Smooth muscle cell (in vitro differentiated cells): ENCODE measurements at regions not wholly inside any gene's neighbourhood (a gene's known extent, or its start where the extent isn't known, plus 50 kb on each side); places are given as distances from the start of the nearest gene placed in this dataset.

Experiments
- DNase-seq: peaks from one replicate; lab custom pipeline; 2025; ENCODE audit not compliant: unreplicated experiment; lab: John Stamatoyannopoulos, UW
- H2AFZ ChIP-seq: fragments of 200-600 bp; sonication (generic); 2 replicates; pipeline ENCODE4 v1.6.0; 2016; ENCODE audit warnings: antibody characterized with exemption, low read depth, mild to moderate bottlenecking
- H3F3A ChIP-seq: fragments of 200-600 bp; sonication (generic); 2 replicates; pipeline ENCODE4 v1.6.0; 2017; ENCODE audit warnings: antibody characterized with exemption, low read depth
- H3K27ac ChIP-seq: fragments of 200-600 bp; sonication (generic); 2 replicates; pipeline ENCODE4 v1.5.1; 2016; ENCODE audit warnings: low read depth, mild to moderate bottlenecking
- H3K27me3 ChIP-seq: fragments of 200-600 bp; sonication (generic); 2 replicates; pipeline ENCODE4 v1.6.1; 2016; ENCODE audit warnings: low read depth, mild to moderate bottlenecking
- H3K36me3 ChIP-seq: fragments of 200-600 bp; sonication (generic); 2 replicates; pipeline ENCODE4 v1.5.1; 2016; ENCODE audit warnings: low read depth
- H3K4me1 ChIP-seq: fragments of 200-600 bp; sonication (generic); 2 replicates; pipeline ENCODE4 v1.5.1; 2016; ENCODE audit warnings: low read depth
- H3K4me2 ChIP-seq: fragments of 200-600 bp; sonication (generic); 2 replicates; pipeline ENCODE4 v1.6.0; 2016; ENCODE audit warnings: mild to moderate bottlenecking
- H3K4me3 ChIP-seq: fragments of 200-600 bp; sonication (generic); 2 replicates; pipeline ENCODE4 v1.5.1; 2016; ENCODE audit warnings: mild to moderate bottlenecking
- H3K79me2 ChIP-seq: fragments of 200-600 bp; sonication (generic); 2 replicates; pipeline ENCODE4 v1.6.0; 2016; ENCODE audit warnings: low read depth, mild to moderate bottlenecking
- H3K9ac ChIP-seq: fragments of 200-600 bp; sonication (generic); 2 replicates; pipeline ENCODE4 v1.6.0; 2016; ENCODE audit warnings: low read depth
- H3K9me3 ChIP-seq: fragments of 200-600 bp; sonication (generic); replicated peaks from 2 replicates; pipeline ENCODE4 v1.5.1; 2016; ENCODE audit warnings: low read depth
- H4K20me1 ChIP-seq: fragments of 200-600 bp; sonication (generic); 2 replicates; pipeline ENCODE4 v1.6.0; 2016; ENCODE audit warnings: low read depth
- CTCF ChIP-seq: fragments of 200-600 bp; sonication (generic); IDR thresholded peaks from 2 replicates; pipeline ENCODE4 v1.5.1; 2017; ENCODE audit warnings: borderline replicate concordance, mild to moderate bottlenecking, antibody characterized with exemption; ENCODE audit not compliant: insufficient read depth, poor library complexity, severe bottlenecking
- WGBS: methylation state at CpG from one replicate; pipeline ENCODE4 v1.1.7; 2016; ENCODE audit warnings: low lambda C conversion rate; 5-methylcytosine and 5-hydroxymethylcytosine counted together

- Histone ChIP-seq H3K4me1 (no peaks in the 10 kb centered on the region), H3K4me3 (no peak overlapping the region), H3K9me3 (no peaks in the 10 kb centered on the region), H3K9ac (no peak overlapping the region), H2AFZ (peak overlapping the region; percentile 25), H4K20me1 (no peaks in the 10 kb centered on the region), H3K27me3 (peaks cover 21% of the 10 kb centered on the region), H3K4me2 (peak overlapping the region; percentile 27), H3F3A (no peaks in the 10 kb centered on the region), H3K27ac (no peak overlapping the region), H3K36me3 (no peaks in the 10 kb centered on the region), H3K79me2 (no peaks in the 10 kb centered on the region)
- 54% methylated on average over 28 of the region's 28 CpGs for WGBS
- no peak for DNase-seq
- no peak for TF ChIP-seq CTCF
These were observed 107.9 kb downstream of the GPX5 start for GRCh38 chr6:28633445-28634215.

GRCh38 chr6:28634411-28634760 is 108.7 kb downstream of the GPX5 start:
- H3F3A ChIP-seq, result no peaks in the 10 kb centered on the region
- H3K27ac ChIP-seq, result no peak overlapping the region
- no peak for TF ChIP-seq CTCF
- peak overlapping the region; percentile 92 for H3K4me2 ChIP-seq
- H3K4me1 ChIP-seq, result no peaks in the 10 kb centered on the region
- H2AFZ ChIP-seq, result peak overlapping the region; percentile 83
- H4K20me1 ChIP-seq, result no peaks in the 10 kb centered on the region
- peaks cover 21% of the 10 kb centered on the region for H3K27me3 ChIP-seq
- H3K4me3 ChIP-seq, result peak overlapping the region; percentile 54
- no peaks in the 10 kb centered on the region for H3K79me2 ChIP-seq
- no peaks in the 10 kb centered on the region for H3K36me3 ChIP-seq
- WGBS, result 23% methylated on average over 4 of the region's 4 CpGs
- no peak for DNase-seq
- no peaks in the 10 kb centered on the region for H3K9me3 ChIP-seq
- H3K9ac ChIP-seq, result no peak overlapping the region

GRCh38 chr6:28634761-28635546 is 109.3 kb downstream of the GPX5 start:
- Histone ChIP-seq H3F3A (no peaks in the 10 kb centered on the region), H4K20me1 (no peaks in the 10 kb centered on the region), H3K9me3 (no peaks in the 10 kb centered on the region), H3K4me3 (peak overlapping the region; percentile 54), H3K36me3 (no peaks in the 10 kb centered on the region), H3K27ac (no peak overlapping the region), H3K4me1 (no peaks in the 10 kb centered on the region), H3K4me2 (peak overlapping the region; percentile 92), H2AFZ (peak overlapping the region; percentile 83), H3K27me3 (peaks cover 21% of the 10 kb centered on the region), H3K9ac (no peak overlapping the region), H3K79me2 (no peaks in the 10 kb centered on the region)
- TF ChIP-seq CTCF, result no peak
- DNase-seq, result no peak
- 2% methylated on average over 48 of the region's 48 CpGs for WGBS
